ENCODE measurements at regions not wholly inside any gene's neighbourhood (a gene's known extent, or its start where the extent isn't known, plus 50 kb on each side); places are given as distances from the start of the nearest gene placed in this dataset.

GRCh38 chr3:147008886-147009285 lies 397.5 kb downstream of the ZIC4 start:
- TF ChIP-seq USF2 (IDR thresholded peaks at IDR 0.05; ENCODE audit: low read depth, low read length): no peak
- TF ChIP-seq SMC3 (IDR thresholded peaks at IDR 0.05; ENCODE audit: low read depth, low read length): no peak
- no peak for TF ChIP-seq MAFK (IDR thresholded peaks at IDR 0.05; ENCODE audit: low read depth, low read length)
- TF ChIP-seq CTCF (conservative IDR thresholded peaks at IDR 0.05; ENCODE audit: low read depth, low read length): no peak
- TF ChIP-seq RFX5 (IDR thresholded peaks at IDR 0.05; ENCODE audit: low read depth, low read length): no peak
- TF ChIP-seq POLR2A (IDR thresholded peaks at IDR 0.05; ENCODE audit: low read depth, low read length): no peak
- TF ChIP-seq FOS (IDR thresholded peaks at IDR 0.05; ENCODE audit: low read depth, low read length): no peak
- TF ChIP-seq RAD21 (IDR thresholded peaks at IDR 0.05; ENCODE audit: low read length): no peak
- no peak for TF ChIP-seq BHLHE40 (IDR thresholded peaks at IDR 0.05; ENCODE audit: low read depth, low read length)
- no peak for TF ChIP-seq MAZ (IDR thresholded peaks at IDR 0.05; ENCODE audit: borderline replicate concordance, low read depth, low read length)
